ENCODE measurements at regions not wholly inside any gene's neighbourhood (a gene's known extent, or its start where the extent isn't known, plus 50 kb on each side); places are given as distances from the start of the nearest gene placed in this dataset.

GRCh38 chr4:138759554-138759902 lies 256.1 kb upstream of the NOCT start:
- ATAC-seq (ENCODE audit: low read depth in 2 of 2): no peak
- Mint-ChIP-seq H3K27me3 (peaks cover 3 to 6% (median 4%) of the 10 kb centered on the region in 3 donors), H3K4me1 (no peaks in the 10 kb centered on the region), H3K4me3 (no peak overlapping the region), H3K9me3 (peaks cover 0 to 3% (median 0%) of the 10 kb centered on the region in 7 donors), H3K27ac (no peak overlapping the region), H3K36me3 (no peaks in the 10 kb centered on the region)
- DNase-seq: no peak

- Mint-ChIP-seq H3K9me3 (peaks cover 0 to 2% (median under 1%) of the 10 kb centered on the region in 7 donors), H3K36me3 (no peaks in the 10 kb centered on the region), H3K4me1 (no peaks in the 10 kb centered on the region), H3K4me3 (no peak overlapping the region), H3K27me3 (peaks cover 0 to 6% (median 3%) of the 10 kb centered on the region in 3 donors), H3K27ac (no peak overlapping the region)
- DNase-seq (no peak), ATAC-seq (ENCODE audit: low read depth in 2 of 2) (no peak)
These were observed 256.6 kb upstream of the NOCT start for GRCh38 chr4:138758876-138759553.

- Mint-ChIP-seq H3K27me3 (peaks cover 0 to 6% (median 2%) of the 10 kb centered on the region in 3 donors), H3K4me1 (no peaks in the 10 kb centered on the region), H3K4me3 (no peak overlapping the region), H3K36me3 (peaks cover 0 to 6% of the 10 kb centered on the region in 2 donors), H3K27ac (no peak overlapping the region), H3K9me3 (peaks cover 0 to 9% (median 5%) of the 10 kb centered on the region in 7 donors)
- ATAC-seq (ENCODE audit: low read depth in 2 of 2) (no peak), DNase-seq (no peak)
These were observed 257.4 kb upstream of the NOCT start for GRCh38 chr4:138758196-138758595.

- no peak for ATAC-seq (ENCODE audit: low read depth in 2 of 2)
- H3K4me3 Mint-ChIP-seq: no peak overlapping the region
- no peak for DNase-seq
- H3K27me3 Mint-ChIP-seq: peaks cover 0 to 6% (median 0%) of the 10 kb centered on the region in 3 donors
- H3K4me1 Mint-ChIP-seq: no peaks in the 10 kb centered on the region
- H3K36me3 Mint-ChIP-seq: peaks cover 0 to 13% of the 10 kb centered on the region in 2 donors
- no peak overlapping the region for H3K27ac Mint-ChIP-seq
- H3K9me3 Mint-ChIP-seq: peaks cover 3 to 16% (median 9%) of the 10 kb centered on the region in 7 donors
These were observed 258.1 kb upstream of the NOCT start for GRCh38 chr4:138757432-138757831.

GRCh38 chr4:138756519-138756918 lies 259.1 kb upstream of the NOCT start:
- H3K4me3 Mint-ChIP-seq: no peak overlapping the region
- H3K4me1 Mint-ChIP-seq: peaks cover 0 to 3% (median 0%) of the 10 kb centered on the region in 3 donors
- peaks cover 0 to 19% of the 10 kb centered on the region in 2 donors for H3K36me3 Mint-ChIP-seq
- H3K9me3 Mint-ChIP-seq: peaks cover 8 to 21% (median 12%) of the 10 kb centered on the region in 7 donors
- ATAC-seq (ENCODE audit: low read depth in 2 of 2): no peak
- H3K27ac Mint-ChIP-seq: no peak overlapping the region
- no peak for DNase-seq
- H3K27me3 Mint-ChIP-seq: peaks cover 0 to 6% (median 0%) of the 10 kb centered on the region in 3 donors

- H3K27me3 Mint-ChIP-seq: peaks cover 0 to 9% (median 0%) of the 10 kb centered on the region in 3 donors
- H3K36me3 Mint-ChIP-seq: peaks cover 0 to 19% of the 10 kb centered on the region in 2 donors
- H3K4me1 Mint-ChIP-seq: peaks cover 0 to 3% (median 0%) of the 10 kb centered on the region in 3 donors
- DNase-seq: no peak
- peaks cover 11 to 31% (median 17%) of the 10 kb centered on the region in 7 donors for H3K9me3 Mint-ChIP-seq
- no peak overlapping the region for H3K27ac Mint-ChIP-seq
- no peak for ATAC-seq (ENCODE audit: low read depth in 2 of 2)
- H3K4me3 Mint-ChIP-seq: no peak overlapping the region
These were observed 264.3 kb upstream of the NOCT start for GRCh38 chr4:138751309-138751708.

- Mint-ChIP-seq H3K4me1 (peaks cover 0 to 3% (median 0%) of the 10 kb centered on the region in 3 donors), H3K4me3 (no peak overlapping the region), H3K27me3 (peaks cover 0 to 9% (median 8%) of the 10 kb centered on the region in 3 donors), H3K9me3 (peaks cover 11 to 36% (median 16%) of the 10 kb centered on the region in 7 donors), H3K27ac (no peak overlapping the region), H3K36me3 (peaks cover 0 to 19% of the 10 kb centered on the region in 2 donors)
- DNase-seq (no peak), ATAC-seq (ENCODE audit: low read depth in 2 of 2) (no peak)
These were observed 266.3 kb upstream of the NOCT start for GRCh38 chr4:138749303-138749702.

- no peak for DNase-seq
- Mint-ChIP-seq H3K9me3 (peaks cover 0 to 10% (median 0%) of the 10 kb centered on the region in 7 donors), H3K4me1 (no peaks in the 10 kb centered on the region), H3K27me3 (peaks cover 0 to 12% (median 0%) of the 10 kb centered on the region in 3 donors), H3K36me3 (peaks cover 0 to 5% of the 10 kb centered on the region in 2 donors), H3K27ac (no peak overlapping the region), H3K4me3 (no peak overlapping the region)
- ATAC-seq (ENCODE audit: low read depth in 2 of 2): no peak
These were observed 273.7 kb upstream of the NOCT start for GRCh38 chr4:138741766-138742377.

GRCh38 chr4:138740816-138741745 lies 274.5 kb upstream of the NOCT start:
- Mint-ChIP-seq H3K4me1 (no peaks in the 10 kb centered on the region), H3K36me3 (peaks cover 0 to 5% of the 10 kb centered on the region in 2 donors), H3K27ac (no peak overlapping the region), H3K4me3 (no peak overlapping the region), H3K27me3 (peaks cover 0 to 12% (median 0%) of the 10 kb centered on the region in 3 donors), H3K9me3 (peaks cover 0 to 10% (median 0%) of the 10 kb centered on the region in 7 donors)
- no peak for ATAC-seq (ENCODE audit: low read depth in 2 of 2)
- DNase-seq: no peak

- Mint-ChIP-seq H3K36me3 (peaks cover 0 to 5% of the 10 kb centered on the region in 2 donors), H3K9me3 (peaks cover 0 to 6% (median 0%) of the 10 kb centered on the region in 7 donors), H3K4me1 (no peaks in the 10 kb centered on the region), H3K27ac (no peak overlapping the region), H3K4me3 (no peak overlapping the region), H3K27me3 (no peaks in the 10 kb centered on the region)
- no peak for DNase-seq
- ATAC-seq (ENCODE audit: low read depth in 2 of 2): no peak
These were observed 279.2 kb upstream of the NOCT start for GRCh38 chr4:138736362-138736761.

- ATAC-seq (ENCODE audit: low read depth in 2 of 2): no peak
- Mint-ChIP-seq H3K4me3 (no peak overlapping the region), H3K4me1 (no peaks in the 10 kb centered on the region)
These were observed 280.8 kb upstream of the NOCT start for GRCh38 chr4:138734746-138735145.

GRCh38 chr4:138728566-138728965 lies 287.0 kb upstream of the NOCT start:
- no peak overlapping the region for H3K27ac Mint-ChIP-seq
- H3K27me3 Mint-ChIP-seq: peaks cover 0 to 6% (median 4%) of the 10 kb centered on the region in 3 donors
- H3K4me1 Mint-ChIP-seq: no peaks in the 10 kb centered on the region
- H3K4me3 Mint-ChIP-seq: no peak overlapping the region
- DNase-seq (no peak), ATAC-seq (ENCODE audit: low read depth in 2 of 2) (no peak)
- peaks cover 0 to 2% (median 0%) of the 10 kb centered on the region in 7 donors for H3K9me3 Mint-ChIP-seq
- no peaks in the 10 kb centered on the region for H3K36me3 Mint-ChIP-seq

More at GRCh38 chr4:138734746-138735145, 280.8 kb upstream of the NOCT start:
- Mint-ChIP-seq H3K9me3 (peaks cover 0 to 6% (median 0%) of the 10 kb centered on the region in 7 donors), H3K27me3 (no peaks in the 10 kb centered on the region), H3K36me3 (no peaks in the 10 kb centered on the region), H3K27ac (no peak overlapping the region)
- no peak for DNase-seq

- Mint-ChIP-seq H3K9me3 (peaks cover 0 to 2% (median 0%) of the 10 kb centered on the region in 7 donors), H3K4me3 (no peak overlapping the region), H3K36me3 (no peaks in the 10 kb centered on the region), H3K27me3 (peaks cover 0 to 6% (median 4%) of the 10 kb centered on the region in 3 donors), H3K27ac (no peak overlapping the region), H3K4me1 (no peaks in the 10 kb centered on the region)
- no peak for DNase-seq
- ATAC-seq (ENCODE audit: low read depth in 2 of 2): no peak
These were observed 287.9 kb upstream of the NOCT start for GRCh38 chr4:138727731-138728130.
